ENCODE measurements at regions not wholly inside any gene's neighbourhood (a gene's known extent, or its start where the extent isn't known, plus 50 kb on each side); places are given as distances from the start of the nearest gene placed in this dataset.
"Not testable (repeated sequence)": the region's sequence is repeated elsewhere in the genome, so short reads cannot be mapped to it uniquely, and the experiment has no call there.

DNA sequence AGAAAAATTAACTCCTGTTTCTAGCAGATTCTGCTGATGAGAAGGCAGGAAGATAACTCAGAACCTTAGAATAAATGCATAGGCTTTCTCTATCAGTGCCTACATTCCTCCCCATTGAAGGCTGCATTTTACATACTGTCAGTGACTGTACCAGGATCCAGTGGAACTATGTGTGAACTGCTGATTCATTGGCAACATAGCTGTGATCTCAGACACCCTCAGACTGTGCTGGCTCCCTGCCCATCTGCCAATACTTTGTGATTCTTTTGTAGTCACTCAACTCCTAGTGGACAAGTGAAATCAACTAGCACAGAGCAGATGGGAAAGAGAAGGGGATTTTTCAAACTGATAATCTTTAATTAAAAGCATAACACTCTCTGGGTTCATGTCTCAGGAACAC lies 375.8 kb downstream of the MDFIC start:
- DNase-seq (ENCODE audit: low read depth in 2 of 3, low spot score in 1 of 3): no peak

DNA sequence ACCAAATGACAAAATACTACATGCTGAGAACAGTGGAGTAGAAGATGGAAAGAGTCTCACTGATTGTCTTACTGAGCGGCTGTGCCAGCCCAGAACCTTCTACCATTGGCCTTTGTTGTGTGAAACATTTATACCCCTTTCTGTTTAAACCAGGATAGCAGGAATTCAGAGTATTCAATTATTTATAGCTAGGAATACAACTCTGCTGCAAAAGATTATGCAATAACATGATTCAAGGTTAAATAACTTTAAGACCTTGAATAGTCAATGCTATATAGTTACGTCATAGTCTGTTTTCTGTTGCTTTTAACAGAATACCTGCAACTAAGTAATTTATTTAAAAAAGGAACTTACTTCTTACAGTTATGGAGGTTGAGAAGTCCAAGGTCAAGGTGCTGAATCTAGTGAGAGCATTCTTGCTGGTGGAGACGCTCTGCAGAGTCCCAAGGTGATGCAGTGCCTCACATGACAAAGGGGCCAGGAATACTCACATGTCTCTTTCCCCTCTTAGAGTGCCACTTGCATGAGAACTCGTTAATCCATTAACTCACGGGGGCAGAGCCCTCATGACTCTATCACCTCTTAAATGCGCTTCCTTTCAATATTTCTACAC lies 371.8 kb downstream of the MDFIC start:
- no peak for DNase-seq (ENCODE audit: low read depth in 2 of 3, low spot score in 1 of 3)

DNA sequence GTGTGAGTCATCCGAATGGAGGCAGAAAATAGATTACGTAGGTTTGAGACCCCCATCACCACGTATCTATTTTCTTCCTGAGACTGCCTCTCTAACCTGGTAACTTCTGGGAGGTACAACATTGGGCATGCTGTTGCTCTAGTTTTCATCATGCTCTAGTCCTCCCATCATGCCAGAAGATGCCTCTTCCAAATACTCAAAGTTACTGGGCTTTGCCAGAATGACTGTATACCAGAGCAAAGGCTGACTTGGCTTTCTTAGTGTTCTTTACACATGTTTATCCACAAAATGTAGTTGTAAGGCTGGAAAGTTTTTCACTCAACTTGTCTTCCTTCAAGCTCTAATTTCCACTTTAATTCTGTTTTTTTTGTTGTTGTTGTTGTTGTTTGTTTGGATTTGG lies 370.5 kb downstream of the MDFIC start:
- no peak for DNase-seq (ENCODE audit: low read depth in 2 of 3, low spot score in 1 of 3)

DNA sequence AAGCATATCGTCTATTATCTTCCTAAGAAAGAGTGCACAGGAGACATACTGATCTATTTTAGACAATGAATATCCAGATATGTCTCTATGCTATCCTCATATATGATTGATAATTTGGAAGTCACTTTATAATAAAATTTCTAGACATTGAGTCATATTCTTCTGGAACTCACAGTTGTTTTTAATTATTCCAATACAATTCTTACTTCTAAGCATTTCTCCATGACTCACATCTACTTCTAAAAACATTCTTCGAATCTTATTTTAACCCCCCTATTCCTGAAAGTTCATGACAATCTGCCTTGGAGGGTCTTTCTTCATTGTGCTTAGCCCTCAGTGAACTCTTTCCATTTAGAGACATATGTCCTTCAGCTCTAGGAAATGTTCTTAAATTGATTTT lies 368.1 kb downstream of the MDFIC start:
- no peak for DNase-seq (ENCODE audit: low read depth in 2 of 3, low spot score in 1 of 3)

DNA sequence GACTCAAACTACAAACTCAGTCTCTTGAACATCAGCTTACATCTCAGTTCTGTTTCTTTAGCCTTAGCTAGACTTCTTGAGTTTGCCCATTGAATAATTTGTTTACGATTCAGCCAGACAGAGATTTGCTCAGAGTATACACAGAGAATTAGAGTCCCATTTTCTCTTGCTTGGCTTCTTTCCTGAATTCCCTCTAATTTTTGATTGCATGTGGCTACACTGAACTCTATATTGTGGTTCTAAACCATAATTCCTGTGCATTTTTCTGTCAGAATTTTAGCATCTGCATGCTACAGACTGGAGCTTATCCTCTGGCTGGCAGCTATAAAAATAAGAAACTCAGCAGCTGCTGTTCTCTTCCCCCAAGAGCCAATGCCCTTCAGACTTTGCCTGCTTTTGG lies 354.9 kb downstream of the MDFIC start:
- no peak for DNase-seq (ENCODE audit: low read depth in 2 of 3, low spot score in 1 of 3)

DNA sequence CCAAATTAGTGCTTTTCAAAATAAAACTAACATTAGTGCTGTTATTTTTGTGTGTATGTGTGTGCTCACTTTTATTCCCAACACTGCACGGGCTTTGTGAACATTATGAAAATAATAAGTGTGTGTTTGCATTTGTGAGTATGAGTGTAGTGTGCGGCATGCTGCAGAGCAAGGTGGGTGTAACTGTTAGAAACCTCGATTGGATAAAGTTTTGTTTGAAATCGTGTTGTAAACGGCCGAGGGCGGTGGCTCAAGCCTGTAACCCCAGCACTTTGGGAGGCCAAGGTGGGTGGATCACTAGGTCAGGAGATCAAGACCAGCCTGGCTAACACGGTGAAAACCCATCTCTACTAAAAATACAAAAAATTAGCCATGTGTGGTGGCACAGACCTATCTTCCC lies 352.0 kb downstream of the MDFIC start:
- DNase-seq (ENCODE audit: low read depth in 2 of 3, low spot score in 1 of 3): not testable (repeated sequence)

DNA sequence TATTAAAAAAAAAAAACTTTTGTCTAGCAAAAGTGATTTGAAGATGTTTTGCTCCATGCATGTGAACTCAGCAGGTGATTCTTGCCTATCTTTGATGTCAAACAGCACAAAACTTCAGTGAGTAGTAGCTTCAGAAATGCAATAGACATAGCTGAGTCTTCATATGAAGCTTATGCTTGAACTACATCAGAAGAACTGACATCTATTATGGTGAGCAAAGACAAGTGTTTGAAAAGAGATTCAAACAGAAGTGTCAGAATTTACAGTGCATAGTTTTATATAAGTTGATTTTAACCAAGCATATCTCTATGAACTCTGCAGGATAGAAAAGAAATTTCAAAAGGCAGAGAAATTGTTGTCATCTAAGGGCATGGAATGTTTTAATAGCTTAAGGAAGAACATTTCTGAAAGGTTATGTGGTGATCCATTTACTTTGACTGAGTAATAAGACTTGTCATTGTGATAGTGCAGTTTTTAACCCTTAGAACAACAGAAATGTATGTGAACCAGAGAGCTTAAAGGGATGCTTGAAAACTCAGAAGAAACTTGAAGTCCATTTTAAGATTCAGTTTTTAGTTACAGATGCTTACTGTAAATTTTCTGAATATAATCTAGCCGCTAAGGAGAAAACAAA lies 351.4 kb downstream of the MDFIC start:
- no peak for DNase-seq (ENCODE audit: low read depth in 2 of 3, low spot score in 1 of 3)

DNA sequence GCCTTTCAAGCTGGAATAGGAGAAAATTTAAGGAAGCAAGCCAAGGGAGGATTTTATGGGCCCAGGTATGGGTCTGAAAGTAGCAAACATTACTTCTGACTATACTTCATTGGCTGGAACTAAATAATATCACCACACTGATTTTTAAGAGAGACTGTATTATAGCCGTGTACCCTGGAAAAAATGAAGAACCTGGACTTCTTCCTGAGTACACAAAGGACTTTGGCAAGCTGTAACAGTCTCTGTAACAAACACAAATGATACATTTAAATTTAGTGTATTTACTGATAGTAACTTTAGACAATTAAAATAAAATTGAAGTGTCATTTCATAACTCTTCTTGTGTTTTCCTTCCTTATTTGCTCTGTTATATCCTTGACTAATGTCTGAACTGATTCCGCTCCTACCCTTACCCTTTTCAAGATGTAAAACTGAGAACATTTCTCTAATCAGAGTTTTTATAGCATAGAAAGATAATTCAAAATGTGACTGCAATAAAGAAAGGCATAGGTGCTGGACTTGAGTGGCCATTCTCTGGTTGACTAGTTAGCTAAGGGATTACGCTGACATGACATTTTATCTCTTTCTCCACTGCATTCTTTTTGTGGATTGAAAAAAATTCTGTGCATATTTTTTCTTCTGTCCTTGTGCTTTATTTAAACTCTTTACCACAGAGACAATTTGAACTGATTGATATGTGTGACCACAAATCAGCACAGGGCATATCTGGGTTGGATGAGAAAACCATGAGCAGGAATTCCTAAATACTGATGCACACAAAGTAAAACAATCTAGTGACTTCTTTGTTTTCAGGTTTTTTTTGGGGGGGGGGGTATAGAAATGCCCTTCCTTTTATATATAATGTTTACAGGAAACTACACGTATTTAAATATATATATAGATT lies 349.7 kb downstream of the MDFIC start:
- DNase-seq (ENCODE audit: low read depth in 2 of 3, low spot score in 1 of 3): no peak

DNA sequence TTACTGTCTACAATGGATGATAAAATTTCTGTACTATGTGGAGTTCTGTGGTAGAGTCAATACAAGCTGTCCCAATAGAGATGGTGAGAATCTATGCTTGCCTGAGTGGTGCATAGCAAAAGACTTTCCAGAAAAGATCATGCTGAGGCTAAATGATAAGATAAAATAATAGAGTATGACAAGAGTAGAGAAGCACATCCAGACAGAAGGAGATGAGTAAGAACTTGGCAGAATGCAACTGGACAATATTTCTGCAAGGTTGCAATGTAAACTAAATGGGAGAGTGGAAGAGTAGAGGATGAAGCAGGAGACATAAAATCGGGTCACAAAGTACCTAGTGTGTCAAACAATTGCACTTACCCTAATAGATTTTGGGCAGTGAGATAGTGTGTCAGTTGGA lies 347.6 kb downstream of the MDFIC start:
- DNase-seq (ENCODE audit: low read depth in 2 of 3, low spot score in 1 of 3): no peak

DNA sequence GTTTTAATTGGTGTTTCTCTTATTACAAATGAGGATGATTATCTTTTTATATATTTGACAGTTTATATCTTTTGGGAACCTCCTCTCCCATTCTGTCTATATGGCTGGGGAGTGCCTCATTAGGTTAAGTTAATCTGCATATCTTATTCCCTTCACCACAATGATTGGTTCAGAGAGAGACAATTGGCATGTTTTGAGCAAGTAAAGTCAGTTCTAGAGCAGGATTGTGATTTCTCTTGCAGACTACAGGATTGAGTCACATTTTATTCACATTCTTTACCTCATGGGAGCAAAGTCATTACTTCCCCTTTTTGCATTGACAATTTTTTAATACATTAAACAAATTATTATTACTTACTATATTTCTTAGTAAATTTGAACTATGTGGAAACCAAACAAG lies 345.6 kb downstream of the MDFIC start:
- no peak for DNase-seq (ENCODE audit: low read depth in 2 of 3, low spot score in 1 of 3)

DNA sequence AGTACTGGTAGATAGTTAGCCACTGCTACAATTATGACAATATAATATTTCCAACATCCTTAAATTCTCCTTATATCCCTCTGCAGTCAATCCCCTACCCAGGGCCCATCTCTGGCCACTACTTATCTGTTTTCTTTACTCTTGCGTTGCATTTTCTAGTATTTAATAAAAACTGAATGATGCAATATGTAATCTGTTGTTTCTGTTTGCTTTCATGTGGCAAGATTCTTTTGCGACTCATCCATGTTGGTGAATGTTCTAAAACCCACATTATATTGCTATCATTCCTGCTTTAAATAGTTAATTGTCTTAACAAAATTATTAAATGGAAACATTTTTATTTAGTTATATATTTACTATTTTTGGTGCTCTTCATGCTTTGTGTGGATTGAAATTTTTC lies 338.5 kb downstream of the MDFIC start:
- DNase-seq (ENCODE audit: low read depth in 2 of 3, low spot score in 1 of 3): no peak

DNA sequence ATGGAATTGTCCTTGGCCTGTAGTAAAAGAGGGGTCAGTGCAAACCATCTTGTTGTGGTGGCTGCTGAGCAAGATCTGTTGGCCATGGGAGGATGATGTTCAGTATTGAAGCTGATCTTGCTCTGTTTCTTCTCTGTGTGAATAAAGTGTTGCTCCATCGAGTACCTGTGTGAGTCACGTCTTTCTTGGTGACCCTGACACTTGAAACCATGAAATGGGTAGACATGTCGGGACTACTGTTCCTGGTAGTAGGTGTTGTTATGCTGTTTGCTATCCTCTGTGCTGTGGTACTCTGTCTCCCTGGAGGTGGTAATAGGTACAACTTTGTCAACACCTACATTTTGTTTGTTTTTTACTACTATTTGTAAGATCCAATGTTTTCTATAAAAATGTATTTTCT lies 330.6 kb downstream of the MDFIC start:
- DNase-seq (ENCODE audit: low read depth in 2 of 3, low spot score in 1 of 3): no peak

DNA sequence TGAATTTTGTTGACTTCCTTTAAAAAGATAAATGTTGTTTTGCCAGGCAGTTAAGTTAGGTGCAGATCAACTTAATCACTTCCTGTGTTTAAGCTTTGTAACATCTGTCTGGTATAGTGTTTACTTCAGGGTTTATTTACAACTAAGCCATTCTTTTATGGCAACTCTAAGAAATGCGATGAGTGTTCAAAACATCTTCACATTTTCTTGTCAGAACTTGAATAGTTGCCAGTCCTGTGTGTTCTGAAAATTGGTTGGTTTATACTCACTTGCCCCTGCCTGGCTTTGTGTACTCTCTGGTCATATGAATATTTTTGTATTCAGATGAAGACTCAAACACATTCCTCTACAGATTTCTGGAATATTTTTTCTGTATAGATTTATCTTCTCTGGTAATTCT lies 327.2 kb downstream of the MDFIC start:
- DNase-seq (ENCODE audit: low read depth in 2 of 3, low spot score in 1 of 3): no peak

DNA sequence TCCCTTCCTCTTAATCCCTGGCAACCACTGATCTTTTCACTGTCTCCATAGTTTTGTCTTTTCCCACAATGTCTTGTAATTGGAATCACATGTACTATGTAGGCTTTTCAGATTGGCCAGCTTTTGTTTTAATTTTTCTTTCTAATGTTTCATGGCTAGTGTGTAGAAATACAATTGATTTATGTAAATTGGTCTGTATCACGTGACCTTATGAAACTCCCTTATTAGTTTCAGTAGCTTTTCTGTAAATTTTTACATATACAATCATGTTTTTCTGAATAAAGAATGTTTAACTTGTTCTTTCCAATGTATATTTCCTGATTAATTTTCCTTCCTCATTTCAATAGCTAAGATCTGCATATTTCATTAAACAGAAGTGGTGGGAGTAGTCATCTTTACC lies 319.3 kb downstream of the MDFIC start:
- DNase-seq (ENCODE audit: low read depth in 2 of 3, low spot score in 1 of 3): no peak

DNA sequence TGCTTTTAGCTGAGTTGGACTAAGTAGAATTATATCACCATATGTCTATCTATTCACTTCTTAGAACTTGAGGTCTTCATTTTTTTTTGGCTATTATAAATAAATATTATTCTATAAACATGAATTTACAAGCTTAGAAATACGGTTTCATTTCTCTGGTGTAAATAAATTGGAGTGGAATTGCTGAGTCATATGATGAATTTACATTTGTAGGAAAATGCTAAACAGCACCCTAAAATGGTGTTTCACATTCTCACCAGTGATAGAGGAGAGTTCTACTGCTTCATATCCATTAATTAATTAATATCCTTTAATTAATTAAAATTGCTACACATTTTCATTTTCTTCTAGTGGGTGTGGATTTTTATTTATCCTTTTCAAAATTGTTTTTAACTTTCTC lies 318.3 kb downstream of the MDFIC start:
- no peak for DNase-seq (ENCODE audit: low read depth in 2 of 3, low spot score in 1 of 3)

DNA sequence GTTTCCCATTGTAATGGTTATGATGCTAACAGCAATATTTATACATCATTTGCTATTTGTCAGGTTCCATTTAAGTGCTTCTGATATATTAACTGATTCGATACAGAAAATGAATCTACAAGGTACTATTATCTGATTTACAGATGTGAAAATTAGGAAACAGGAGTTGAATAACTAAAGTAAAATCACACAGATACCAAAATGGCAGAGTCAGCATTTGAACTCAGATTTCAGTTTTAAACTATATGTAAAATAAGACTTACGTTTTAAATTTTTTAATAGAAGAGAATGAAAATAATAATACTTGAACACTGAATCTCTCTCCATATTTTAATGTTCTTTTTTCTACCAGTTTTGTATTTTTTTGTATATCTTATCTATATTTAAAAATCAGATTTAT lies 313.2 kb downstream of the MDFIC start:
- no peak for DNase-seq (ENCODE audit: low read depth in 2 of 3, low spot score in 1 of 3)

DNA sequence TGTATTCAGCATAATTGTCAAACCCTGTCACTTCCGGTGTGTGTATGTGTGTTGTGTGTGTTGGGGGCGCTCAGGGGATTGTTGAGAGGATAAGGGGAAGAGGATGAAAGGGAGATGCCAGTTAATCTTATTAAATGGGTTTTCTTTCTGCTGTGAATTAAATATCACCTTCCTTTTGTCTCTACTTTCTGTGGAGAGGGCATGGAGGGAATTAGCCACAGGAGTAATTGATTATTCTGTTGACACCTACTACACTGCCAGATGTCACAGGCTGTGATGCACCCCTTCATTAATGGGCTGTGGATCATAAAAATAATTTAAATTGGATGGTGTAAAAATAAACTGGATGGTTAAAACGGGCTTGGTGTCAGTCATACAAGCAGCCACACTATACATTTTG lies 311.9 kb downstream of the MDFIC start:
- DNase-seq (ENCODE audit: low read depth in 2 of 3, low spot score in 1 of 3): no peak

DNA sequence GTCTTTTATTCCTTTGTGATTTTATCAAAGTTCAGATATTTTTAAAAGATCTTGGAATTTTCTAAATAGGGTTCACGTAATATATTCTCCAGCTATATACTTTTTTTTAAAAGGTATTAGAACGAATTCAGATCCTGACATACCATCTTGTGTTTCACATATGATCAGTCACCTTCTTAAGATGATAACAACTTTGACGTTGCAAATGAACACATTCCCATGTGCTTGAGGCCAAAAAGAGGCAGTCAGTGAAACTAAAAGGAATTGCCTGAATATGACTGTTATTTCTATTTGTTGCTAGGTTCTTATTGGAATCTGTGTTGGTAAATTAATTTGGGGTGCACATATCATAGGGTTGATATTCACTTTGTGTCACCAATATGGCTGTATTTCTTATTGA lies 310.1 kb downstream of the MDFIC start:
- DNase-seq (ENCODE audit: low read depth in 2 of 3, low spot score in 1 of 3): no peak

DNA sequence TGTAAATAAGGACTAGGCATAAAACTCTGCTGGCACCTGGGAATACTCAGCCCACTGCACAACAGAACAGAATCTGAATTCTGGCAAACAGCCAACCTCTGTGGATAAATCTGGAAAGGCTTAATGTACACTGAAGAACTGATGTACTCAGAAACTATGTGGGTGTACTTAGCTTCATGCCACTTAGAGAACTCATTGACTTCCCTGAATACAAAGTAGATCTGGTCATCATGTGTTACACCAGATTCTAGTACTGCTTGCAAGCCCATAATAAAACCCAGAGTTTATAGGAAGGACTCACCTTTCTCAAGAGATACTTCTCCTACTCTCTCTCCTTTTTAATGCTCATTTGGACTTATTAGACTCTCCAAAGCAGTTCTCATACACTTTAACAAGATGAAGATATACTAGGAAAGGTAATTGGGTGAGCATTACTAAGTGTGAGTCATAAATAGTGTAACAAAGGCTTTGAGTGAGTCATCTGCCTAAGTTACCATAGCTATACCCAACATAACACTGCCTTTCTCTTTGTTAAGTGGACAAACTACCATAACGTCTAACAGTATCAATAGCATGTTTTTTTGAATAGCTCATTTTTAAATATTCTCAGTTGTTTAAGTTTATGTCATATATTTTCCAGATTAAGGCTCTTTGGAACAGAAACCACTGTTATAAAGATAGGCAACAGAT lies 309.1 kb downstream of the MDFIC start:
- no peak for DNase-seq (ENCODE audit: low read depth in 2 of 3, low spot score in 1 of 3)

DNA sequence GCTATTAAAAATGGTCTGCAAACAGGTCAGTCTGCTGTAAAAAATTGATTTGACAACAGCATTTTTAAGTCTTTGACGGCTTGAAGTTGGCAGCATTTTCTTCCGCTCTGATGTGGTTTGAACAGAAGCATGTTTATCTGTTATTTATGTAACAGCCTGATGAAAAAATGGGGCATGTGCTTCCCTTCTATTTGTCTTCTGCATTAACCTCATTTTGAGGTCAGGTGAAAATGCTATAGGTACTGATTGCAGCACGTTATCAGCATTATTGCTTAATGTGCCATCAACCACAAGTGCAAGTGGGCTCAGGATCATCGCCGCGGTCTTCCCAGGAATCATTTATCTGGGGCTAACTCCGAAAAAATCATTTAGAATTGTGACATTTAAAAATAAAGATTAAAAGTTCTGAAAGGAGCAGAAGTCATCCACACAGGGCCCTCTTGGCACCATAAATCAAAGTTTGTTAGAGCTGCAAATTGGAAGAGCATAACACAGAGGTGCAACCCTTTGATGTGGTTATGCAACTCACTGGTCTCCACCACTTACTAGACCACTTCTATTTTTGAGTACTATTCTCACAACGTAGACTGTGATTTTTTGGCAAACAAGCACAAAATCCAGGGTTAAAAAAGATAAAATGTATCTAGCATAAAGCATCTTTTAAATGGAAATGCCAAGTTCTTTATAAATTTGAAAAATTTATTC lies 307.7 kb downstream of the MDFIC start:
- DNase-seq (ENCODE audit: low read depth in 2 of 3, low spot score in 1 of 3): no peak
